GM23338 (cell line): ENCODE measurements at regions not wholly inside any gene's neighbourhood (a gene's known extent, or its start where the extent isn't known, plus 50 kb on each side); places are given as distances from the start of the nearest gene placed in this dataset.

Experiments
- ATAC-seq: fragments of 200-7000 bp; cut with Tn5 transposase; 3 replicates; pipeline ENCODE4 v1.9.1; 2020
- DNase-seq: peaks from one replicate; pipeline ENCODE4 v3.0.0-alpha.2; 2015; ENCODE audit warnings: low spot score
- H2AFZ ChIP-seq: fragments of 200-600 bp; sonication (generic); 2 replicates; pipeline ENCODE4 v1.8.0; 2016; ENCODE audit warnings: antibody characterized with exemption, mild to moderate bottlenecking, moderate library complexity
- H3F3A ChIP-seq: fragments of 200-600 bp; sonication (generic); replicated peaks from 2 replicates; pipeline ENCODE4 v1.8.0; 2017; ENCODE audit warnings: antibody characterized with exemption, mixed run types, low read depth
- H3K27ac ChIP-seq: fragments of 200-600 bp; sonication (generic); 2 replicates; pipeline ENCODE4 v1.6.1; 2016; ENCODE audit warnings: low read depth
- H3K27me3 ChIP-seq: fragments of 200-600 bp; sonication (generic); 2 replicates; pipeline ENCODE4 v1.8.0; 2016; ENCODE audit warnings: mild to moderate bottlenecking, mixed run types, moderate library complexity; ENCODE audit not compliant: insufficient read depth
- H3K36me3 ChIP-seq: fragments of 200-600 bp; sonication (generic); 2 replicates; pipeline ENCODE4 v1.8.0; 2016; ENCODE audit warnings: mild to moderate bottlenecking; ENCODE audit not compliant: insufficient read depth
- H3K4me1 ChIP-seq: fragments of 200-600 bp; sonication (generic); 2 replicates; pipeline ENCODE4 v1.8.0; 2016; ENCODE audit warnings: mild to moderate bottlenecking, moderate library complexity; ENCODE audit not compliant: insufficient read depth
- H3K4me2 ChIP-seq: fragments of 200-600 bp; sonication (generic); 2 replicates; pipeline ENCODE4 v1.7.1; 2017; ENCODE audit warnings: mixed run types
- H3K4me3 ChIP-seq: fragments of 200-600 bp; sonication (generic); 2 replicates; pipeline ENCODE4 v1.6.1; 2016; ENCODE audit warnings: mixed run types
- H3K79me2 ChIP-seq: fragments of 200-600 bp; sonication (generic); replicated peaks from 2 replicates; pipeline ENCODE4 v1.8.0; 2017; ENCODE audit warnings: mild to moderate bottlenecking; ENCODE audit not compliant: insufficient read depth
- H3K9me2 ChIP-seq: fragments of 200-600 bp; sonication (generic); 2 replicates; pipeline ENCODE4 v1.8.0; 2017; ENCODE audit not compliant: insufficient read depth
- H4K20me1 ChIP-seq: fragments of 200-600 bp; sonication (generic); replicated peaks from 2 replicates; pipeline ENCODE4 v1.8.0; 2017; ENCODE audit warnings: mild to moderate bottlenecking; ENCODE audit not compliant: insufficient read depth
- H3K27ac Mint-ChIP-seq: 2 replicates; pipeline ENCODE4 v1.8.0; 2020; ENCODE audit warnings: inconsistent platforms, mild to moderate bottlenecking, moderate library complexity, mixed read lengths
- H3K27me3 Mint-ChIP-seq: 3 replicates; pipeline ENCODE4 v1.8.0; 2022; ENCODE audit warnings: low read depth, mild to moderate bottlenecking, moderate library complexity, mixed read lengths, inconsistent platforms; ENCODE audit not compliant: insufficient read depth, poor library complexity
- H3K36me3 Mint-ChIP-seq: 3 replicates; pipeline ENCODE4 v1.8.0; 2021; ENCODE audit warnings: low read depth, mild to moderate bottlenecking, inconsistent platforms, moderate library complexity, mixed read lengths
- H3K4me1 Mint-ChIP-seq: 3 replicates; pipeline ENCODE4 v1.8.0; 2020; ENCODE audit warnings: mild to moderate bottlenecking, inconsistent platforms, mixed read lengths
- H3K4me3 Mint-ChIP-seq: 3 replicates; pipeline ENCODE4 v1.8.0; 2021; ENCODE audit warnings: moderate library complexity, mild to moderate bottlenecking, inconsistent platforms, mixed read lengths
- H3K9me3 Mint-ChIP-seq: 3 replicates; pipeline ENCODE4 v1.8.0; 2020; ENCODE audit warnings: moderate library complexity, mild to moderate bottlenecking, inconsistent platforms, mixed read lengths
- CREB1 ChIP-seq: fragments of 250-450 bp; sonication (Bioruptor Pico); IDR thresholded peaks from 2 replicates; pipeline ENCODE4 v1.5.0; 2020; ENCODE audit warnings: low read depth, mild to moderate bottlenecking, moderate library complexity
- EZH2 ChIP-seq: fragments of 200-600 bp; sonication (generic); IDR thresholded peaks from one replicate; pipeline ENCODE4 v1.8.0; 2017; ENCODE audit warnings: antibody characterized with exemption, mild to moderate bottlenecking, low read depth; ENCODE audit not compliant: unreplicated experiment
- EZH2phosphoT487 ChIP-seq: fragments of 200-600 bp; sonication (generic); IDR thresholded peaks from one replicate; pipeline ENCODE4 v1.8.1; 2018; ENCODE audit warnings: antibody characterized with exemption; ENCODE audit not compliant: unreplicated experiment
- NANOG ChIP-seq: IDR thresholded peaks from 2 replicates; pipeline ENCODE4 v1.6.1; 2016; ENCODE audit warnings: antibody characterized with exemption, borderline replicate concordance
- POLR2AphosphoS5 ChIP-seq: IDR thresholded peaks from 2 replicates; pipeline ENCODE4 v1.6.1; 2016; ENCODE audit warnings: antibody characterized with exemption, low read depth
- STAT1 ChIP-seq: IDR thresholded peaks from one replicate; pipeline ENCODE4 v1.6.1; 2016; ENCODE audit warnings: antibody characterized with exemption; ENCODE audit not compliant: unreplicated experiment
- ZNF114 ChIP-seq: fragments of 250-450 bp; sonication (Bioruptor Pico); IDR thresholded peaks from 2 replicates; pipeline ENCODE4 v1.5.0; 2020; ENCODE audit warnings: mild to moderate bottlenecking, moderate library complexity
- ZNF331 ChIP-seq: fragments of 250-450 bp; sonication (Bioruptor Pico); IDR thresholded peaks from 2 replicates; pipeline ENCODE4 v1.5.0; 2020; ENCODE audit warnings: low read depth, mild to moderate bottlenecking, moderate library complexity
- TF ChIP-seq, protein P1 (sequence below): IDR thresholded peaks from one replicate; pipeline ENCODE4 v1.6.1; 2018; ENCODE audit warnings: antibody characterized with exemption; ENCODE audit not compliant: unreplicated experiment
- TF ChIP-seq, protein P2 (sequence below): fragments of 250-450 bp; sonication (Bioruptor Pico); IDR thresholded peaks from 2 replicates; pipeline ENCODE4 v1.5.0; 2020; ENCODE audit warnings: mild to moderate bottlenecking, moderate library complexity
- TF ChIP-seq, protein P3 (sequence below), 2 experiments: fragments of 200-600 bp in 1 of 2; sonication (generic) in 1 of 2; conservative IDR thresholded peaks; 2 replicates each; pipeline versions ENCODE4 v1.5.1 to v1.6.1; 2016 to 2017; ENCODE audit warnings: antibody characterized with exemption in 2 of 2, low read depth in 2 of 2, mild to moderate bottlenecking in 2 of 2, moderate library complexity in 1 of 2

DNA sequence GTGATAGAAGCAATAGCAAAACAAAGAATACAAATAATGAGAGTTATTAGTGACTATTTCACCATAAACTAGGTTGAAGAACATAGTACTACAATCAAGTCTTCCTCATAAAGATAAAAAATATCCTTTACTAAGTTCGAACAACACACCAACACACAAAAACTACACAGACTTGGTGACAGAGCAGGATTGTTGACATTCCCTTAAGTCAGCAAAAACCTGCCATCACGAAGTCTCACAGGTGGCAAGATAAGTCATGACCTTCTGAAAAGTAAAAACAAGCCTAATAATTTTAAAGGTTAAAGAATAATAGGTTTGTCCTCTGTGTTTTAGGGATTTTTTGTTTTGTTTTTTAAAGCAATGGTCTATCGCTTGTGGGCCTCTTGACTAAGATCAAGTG, 173.0 kb downstream of the SEC23A start:
- Mint-ChIP-seq H3K27ac (no peak overlapping the region), H3K4me3 (no peak overlapping the region), H3K27me3 (no peaks in the 10 kb centered on the region), H3K4me1 (peaks cover 12% of the 10 kb centered on the region), H3K36me3 (no peaks in the 10 kb centered on the region), H3K9me3 (no peaks in the 10 kb centered on the region; the same call in 1 of the 3 replicates)
- no peaks in the 10 kb centered on the region for H4K20me1 ChIP-seq
- no peak for DNase-seq
- no peaks in the 10 kb centered on the region for H3K36me3 ChIP-seq
- no peak overlapping the region for H3K4me2 ChIP-seq
- no peak overlapping the region for H3K27ac ChIP-seq
- H3K4me1 ChIP-seq, result 0 out of 2 replicates have a peak, but pooled peaks cover 4% of the 10 kb centered on the region
- H3K79me2 ChIP-seq, result no peaks in the 10 kb centered on the region
- no peaks in the 10 kb centered on the region for H3K27me3 ChIP-seq
- peaks cover 8% of the 10 kb centered on the region; the same call in 1 of the 2 replicates for H3K9me2 ChIP-seq
- TF ChIP-seq EZH2 (no peak), POLR2AphosphoS5 (no peak), EZH2phosphoT487 (no peak), CREB1 (no peak)
- ATAC-seq, result no peak
- H2AFZ ChIP-seq, result no peak overlapping the region
- no peak overlapping the region for H3K4me3 ChIP-seq
- H3F3A ChIP-seq, result no peaks in the 10 kb centered on the region

DNA sequence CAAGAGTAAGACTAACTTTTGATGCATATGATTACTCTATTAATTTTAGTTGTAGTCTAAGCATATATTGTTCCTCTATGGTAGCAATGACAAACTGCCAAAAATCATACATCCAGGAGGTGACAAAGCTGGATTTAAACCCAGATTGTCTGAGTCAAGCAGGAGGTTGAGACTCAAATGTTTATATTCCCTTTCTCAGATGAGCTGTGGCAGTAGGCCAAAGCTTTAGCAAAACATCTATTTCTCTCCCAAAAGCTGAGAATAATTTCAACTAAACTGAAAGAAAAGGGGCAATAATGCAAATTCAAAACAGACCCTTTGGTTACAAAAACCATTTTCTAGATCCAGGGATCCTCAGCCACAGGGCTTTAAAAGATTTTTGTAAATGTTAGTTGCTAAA, 173.6 kb downstream of the SEC23A start:
- no peak overlapping the region for H3K27ac Mint-ChIP-seq
- Histone ChIP-seq H2AFZ (no peak overlapping the region), H3K36me3 (no peaks in the 10 kb centered on the region), H3K27ac (no peak overlapping the region), H3K4me3 (no peak overlapping the region), H3K4me2 (no peak overlapping the region), H3K79me2 (no peaks in the 10 kb centered on the region), H4K20me1 (no peaks in the 10 kb centered on the region), H3F3A (no peaks in the 10 kb centered on the region), H3K4me1 (0 out of 2 replicates have a peak, but pooled peaks cover 4% of the 10 kb centered on the region), H3K27me3 (no peaks in the 10 kb centered on the region), H3K9me2 (peaks cover 8% of the 10 kb centered on the region; the same call in 1 of the 2 replicates)
- H3K27me3 Mint-ChIP-seq, result no peaks in the 10 kb centered on the region
- ATAC-seq, result no peak
- no peak for DNase-seq
- no peak overlapping the region for H3K4me3 Mint-ChIP-seq
- H3K9me3 Mint-ChIP-seq, result no peaks in the 10 kb centered on the region; the same call in 1 of the 3 replicates
- H3K4me1 Mint-ChIP-seq, result peaks cover 12% of the 10 kb centered on the region
- H3K36me3 Mint-ChIP-seq, result no peaks in the 10 kb centered on the region
- TF ChIP-seq EZH2, result no peak
- no peak for TF ChIP-seq NANOG
- TF ChIP-seq STAT1, result no peak
- TF ChIP-seq, protein P1, sequence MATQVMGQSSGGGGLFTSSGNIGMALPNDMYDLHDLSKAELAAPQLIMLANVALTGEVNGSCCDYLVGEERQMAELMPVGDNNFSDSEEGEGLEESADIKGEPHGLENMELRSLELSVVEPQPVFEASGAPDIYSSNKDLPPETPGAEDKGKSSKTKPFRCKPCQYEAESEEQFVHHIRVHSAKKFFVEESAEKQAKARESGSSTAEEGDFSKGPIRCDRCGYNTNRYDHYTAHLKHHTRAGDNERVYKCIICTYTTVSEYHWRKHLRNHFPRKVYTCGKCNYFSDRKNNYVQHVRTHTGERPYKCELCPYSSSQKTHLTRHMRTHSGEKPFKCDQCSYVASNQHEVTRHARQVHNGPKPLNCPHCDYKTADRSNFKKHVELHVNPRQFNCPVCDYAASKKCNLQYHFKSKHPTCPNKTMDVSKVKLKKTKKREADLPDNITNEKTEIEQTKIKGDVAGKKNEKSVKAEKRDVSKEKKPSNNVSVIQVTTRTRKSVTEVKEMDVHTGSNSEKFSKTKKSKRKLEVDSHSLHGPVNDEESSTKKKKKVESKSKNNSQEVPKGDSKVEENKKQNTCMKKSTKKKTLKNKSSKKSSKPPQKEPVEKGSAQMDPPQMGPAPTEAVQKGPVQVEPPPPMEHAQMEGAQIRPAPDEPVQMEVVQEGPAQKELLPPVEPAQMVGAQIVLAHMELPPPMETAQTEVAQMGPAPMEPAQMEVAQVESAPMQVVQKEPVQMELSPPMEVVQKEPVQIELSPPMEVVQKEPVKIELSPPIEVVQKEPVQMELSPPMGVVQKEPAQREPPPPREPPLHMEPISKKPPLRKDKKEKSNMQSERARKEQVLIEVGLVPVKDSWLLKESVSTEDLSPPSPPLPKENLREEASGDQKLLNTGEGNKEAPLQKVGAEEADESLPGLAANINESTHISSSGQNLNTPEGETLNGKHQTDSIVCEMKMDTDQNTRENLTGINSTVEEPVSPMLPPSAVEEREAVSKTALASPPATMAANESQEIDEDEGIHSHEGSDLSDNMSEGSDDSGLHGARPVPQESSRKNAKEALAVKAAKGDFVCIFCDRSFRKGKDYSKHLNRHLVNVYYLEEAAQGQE, result no peak
- no peak for TF ChIP-seq EZH2phosphoT487
- TF ChIP-seq ZNF114 (CRISPR knock-in tag), result no peak
- TF ChIP-seq ZNF331 (CRISPR knock-in tag), result no peak
- no peak for TF ChIP-seq POLR2AphosphoS5
- TF ChIP-seq, protein P2, sequence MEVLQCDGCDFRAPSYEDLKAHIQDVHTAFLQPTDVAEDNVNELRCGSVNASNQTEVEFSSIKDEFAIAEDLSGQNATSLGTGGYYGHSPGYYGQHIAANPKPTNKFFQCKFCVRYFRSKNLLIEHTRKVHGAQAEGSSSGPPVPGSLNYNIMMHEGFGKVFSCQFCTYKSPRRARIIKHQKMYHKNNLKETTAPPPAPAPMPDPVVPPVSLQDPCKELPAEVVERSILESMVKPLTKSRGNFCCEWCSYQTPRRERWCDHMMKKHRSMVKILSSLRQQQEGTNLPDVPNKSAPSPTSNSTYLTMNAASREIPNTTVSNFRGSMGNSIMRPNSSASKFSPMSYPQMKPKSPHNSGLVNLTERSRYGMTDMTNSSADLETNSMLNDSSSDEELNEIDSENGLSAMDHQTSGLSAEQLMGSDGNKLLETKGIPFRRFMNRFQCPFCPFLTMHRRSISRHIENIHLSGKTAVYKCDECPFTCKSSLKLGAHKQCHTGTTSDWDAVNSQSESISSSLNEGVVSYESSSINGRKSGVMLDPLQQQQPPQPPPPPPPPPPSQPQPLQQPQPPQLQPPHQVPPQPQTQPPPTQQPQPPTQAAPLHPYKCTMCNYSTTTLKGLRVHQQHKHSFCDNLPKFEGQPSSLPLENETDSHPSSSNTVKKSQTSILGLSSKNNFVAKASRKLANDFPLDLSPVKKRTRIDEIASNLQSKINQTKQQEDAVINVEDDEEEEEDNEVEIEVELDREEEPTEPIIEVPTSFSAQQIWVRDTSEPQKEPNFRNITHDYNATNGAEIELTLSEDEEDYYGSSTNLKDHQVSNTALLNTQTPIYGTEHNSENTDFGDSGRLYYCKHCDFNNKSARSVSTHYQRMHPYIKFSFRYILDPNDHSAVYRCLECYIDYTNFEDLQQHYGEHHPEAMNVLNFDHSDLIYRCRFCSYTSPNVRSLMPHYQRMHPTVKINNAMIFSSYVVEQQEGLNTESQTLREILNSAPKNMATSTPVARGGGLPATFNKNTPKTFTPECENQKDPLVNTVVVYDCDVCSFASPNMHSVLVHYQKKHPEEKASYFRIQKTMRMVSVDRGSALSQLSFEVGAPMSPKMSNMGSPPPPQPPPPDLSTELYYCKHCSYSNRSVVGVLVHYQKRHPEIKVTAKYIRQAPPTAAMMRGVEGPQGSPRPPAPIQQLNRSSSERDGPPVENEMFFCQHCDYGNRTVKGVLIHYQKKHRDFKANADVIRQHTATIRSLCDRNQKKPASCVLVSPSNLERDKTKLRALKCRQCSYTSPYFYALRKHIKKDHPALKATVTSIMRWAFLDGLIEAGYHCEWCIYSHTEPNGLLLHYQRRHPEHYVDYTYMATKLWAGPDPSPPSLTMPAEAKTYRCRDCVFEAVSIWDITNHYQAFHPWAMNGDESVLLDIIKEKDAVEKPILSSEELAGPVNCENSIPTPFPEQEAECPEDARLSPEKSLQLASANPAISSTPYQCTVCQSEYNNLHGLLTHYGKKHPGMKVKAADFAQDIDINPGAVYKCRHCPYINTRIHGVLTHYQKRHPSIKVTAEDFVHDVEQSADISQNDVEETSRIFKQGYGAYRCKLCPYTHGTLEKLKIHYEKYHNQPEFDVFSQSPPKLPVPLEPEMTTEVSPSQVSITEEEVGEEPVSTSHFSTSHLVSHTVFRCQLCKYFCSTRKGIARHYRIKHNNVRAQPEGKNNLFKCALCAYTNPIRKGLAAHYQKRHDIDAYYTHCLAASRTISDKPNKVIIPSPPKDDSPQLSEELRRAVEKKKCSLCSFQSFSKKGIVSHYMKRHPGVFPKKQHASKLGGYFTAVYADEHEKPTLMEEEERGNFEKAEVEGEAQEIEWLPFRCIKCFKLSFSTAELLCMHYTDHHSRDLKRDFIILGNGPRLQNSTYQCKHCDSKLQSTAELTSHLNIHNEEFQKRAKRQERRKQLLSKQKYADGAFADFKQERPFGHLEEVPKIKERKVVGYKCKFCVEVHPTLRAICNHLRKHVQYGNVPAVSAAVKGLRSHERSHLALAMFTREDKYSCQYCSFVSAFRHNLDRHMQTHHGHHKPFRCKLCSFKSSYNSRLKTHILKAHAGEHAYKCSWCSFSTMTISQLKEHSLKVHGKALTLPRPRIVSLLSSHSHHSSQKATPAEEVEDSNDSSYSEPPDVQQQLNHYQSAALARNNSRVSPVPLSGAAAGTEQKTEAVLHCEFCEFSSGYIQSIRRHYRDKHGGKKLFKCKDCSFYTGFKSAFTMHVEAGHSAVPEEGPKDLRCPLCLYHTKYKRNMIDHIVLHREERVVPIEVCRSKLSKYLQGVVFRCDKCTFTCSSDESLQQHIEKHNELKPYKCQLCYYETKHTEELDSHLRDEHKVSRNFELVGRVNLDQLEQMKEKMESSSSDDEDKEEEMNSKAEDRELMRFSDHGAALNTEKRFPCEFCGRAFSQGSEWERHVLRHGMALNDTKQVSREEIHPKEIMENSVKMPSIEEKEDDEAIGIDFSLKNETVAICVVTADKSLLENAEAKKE (CRISPR knock-in tag), result no peak
- TF ChIP-seq CREB1, result no peak
- TF ChIP-seq, protein P3, sequence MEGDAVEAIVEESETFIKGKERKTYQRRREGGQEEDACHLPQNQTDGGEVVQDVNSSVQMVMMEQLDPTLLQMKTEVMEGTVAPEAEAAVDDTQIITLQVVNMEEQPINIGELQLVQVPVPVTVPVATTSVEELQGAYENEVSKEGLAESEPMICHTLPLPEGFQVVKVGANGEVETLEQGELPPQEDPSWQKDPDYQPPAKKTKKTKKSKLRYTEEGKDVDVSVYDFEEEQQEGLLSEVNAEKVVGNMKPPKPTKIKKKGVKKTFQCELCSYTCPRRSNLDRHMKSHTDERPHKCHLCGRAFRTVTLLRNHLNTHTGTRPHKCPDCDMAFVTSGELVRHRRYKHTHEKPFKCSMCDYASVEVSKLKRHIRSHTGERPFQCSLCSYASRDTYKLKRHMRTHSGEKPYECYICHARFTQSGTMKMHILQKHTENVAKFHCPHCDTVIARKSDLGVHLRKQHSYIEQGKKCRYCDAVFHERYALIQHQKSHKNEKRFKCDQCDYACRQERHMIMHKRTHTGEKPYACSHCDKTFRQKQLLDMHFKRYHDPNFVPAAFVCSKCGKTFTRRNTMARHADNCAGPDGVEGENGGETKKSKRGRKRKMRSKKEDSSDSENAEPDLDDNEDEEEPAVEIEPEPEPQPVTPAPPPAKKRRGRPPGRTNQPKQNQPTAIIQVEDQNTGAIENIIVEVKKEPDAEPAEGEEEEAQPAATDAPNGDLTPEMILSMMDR (conservative IDR thresholded peaks at IDR 0.05; ENCODE audit: low read depth in 2 of 2), result no peak
